ENCODE measurements at regions not wholly inside any gene's neighbourhood (a gene's known extent, or its start where the extent isn't known, plus 50 kb on each side); places are given as distances from the start of the nearest gene placed in this dataset.

- DNase-seq: no peak
Observed at GRCh38 chr3:177517906-177518305, 320.6 kb upstream of the TBL1XR1 start.

- no peak for DNase-seq
Observed at GRCh38 chr3:177519588-177519987, 322.3 kb upstream of the TBL1XR1 start.

GRCh38 chr3:177521305-177521704 is 324.0 kb upstream of the TBL1XR1 start:
- no peak for DNase-seq

- no peak for DNase-seq
Observed at GRCh38 chr3:177522051-177522450, 324.8 kb upstream of the TBL1XR1 start.

GRCh38 chr3:177523067-177523675 is 325.9 kb upstream of the TBL1XR1 start:
- no peak for DNase-seq

GRCh38 chr3:177523872-177524438 is 326.7 kb upstream of the TBL1XR1 start:
- DNase-seq: no peak

- DNase-seq: no peak
Observed at GRCh38 chr3:177524742-177525141, 327.5 kb upstream of the TBL1XR1 start.

GRCh38 chr3:177525414-177525813 is 328.1 kb upstream of the TBL1XR1 start:
- DNase-seq: no peak

- no peak for DNase-seq
Observed at GRCh38 chr3:177525987-177526712, 328.9 kb upstream of the TBL1XR1 start.

GRCh38 chr3:177527182-177527581 is 329.9 kb upstream of the TBL1XR1 start:
- no peak for DNase-seq

- DNase-seq: no peak
Observed at GRCh38 chr3:177528306-177529070, 331.2 kb upstream of the TBL1XR1 start.

GRCh38 chr3:177529071-177529550 is 331.8 kb upstream of the TBL1XR1 start:
- DNase-seq: no peak

GRCh38 chr3:177529716-177530335 is 332.5 kb upstream of the TBL1XR1 start:
- DNase-seq: no peak

GRCh38 chr3:177530908-177531307 is 333.6 kb upstream of the TBL1XR1 start:
- DNase-seq: no peak

- no peak for DNase-seq
Observed at GRCh38 chr3:177536873-177537272, 339.6 kb upstream of the TBL1XR1 start.

GRCh38 chr3:177537612-177538011 is 340.3 kb upstream of the TBL1XR1 start:
- no peak for DNase-seq

GRCh38 chr3:177538048-177538749 is 340.9 kb upstream of the TBL1XR1 start:
- DNase-seq: no peak

GRCh38 chr3:177538750-177539730 is 341.8 kb upstream of the TBL1XR1 start:
- no peak for DNase-seq

GRCh38 chr3:177541541-177541940 is 344.3 kb upstream of the TBL1XR1 start:
- no peak for DNase-seq

GRCh38 chr3:177545964-177546363 is 348.7 kb upstream of the TBL1XR1 start:
- no peak for DNase-seq
